ENCODE measurements at regions not wholly inside any gene's neighbourhood (a gene's known extent, or its start where the extent isn't known, plus 50 kb on each side); places are given as distances from the start of the nearest gene placed in this dataset.

GRCh38 chr1:14137411-14138134, 437.6 kb downstream of the PRDM2 start:
- 84% methylated on average over 5 of the region's 6 CpGs for WGBS (ENCODE audit: insufficient coverage)
- DNase-seq (no peak), ATAC-seq (no peak)
- no peak overlapping the region for H3K4me3 ChIP-seq (ENCODE audit: low read length)
- no peaks in the 10 kb centered on the region for H3K36me3 Mint-ChIP-seq
- TF ChIP-seq, protein P1, sequence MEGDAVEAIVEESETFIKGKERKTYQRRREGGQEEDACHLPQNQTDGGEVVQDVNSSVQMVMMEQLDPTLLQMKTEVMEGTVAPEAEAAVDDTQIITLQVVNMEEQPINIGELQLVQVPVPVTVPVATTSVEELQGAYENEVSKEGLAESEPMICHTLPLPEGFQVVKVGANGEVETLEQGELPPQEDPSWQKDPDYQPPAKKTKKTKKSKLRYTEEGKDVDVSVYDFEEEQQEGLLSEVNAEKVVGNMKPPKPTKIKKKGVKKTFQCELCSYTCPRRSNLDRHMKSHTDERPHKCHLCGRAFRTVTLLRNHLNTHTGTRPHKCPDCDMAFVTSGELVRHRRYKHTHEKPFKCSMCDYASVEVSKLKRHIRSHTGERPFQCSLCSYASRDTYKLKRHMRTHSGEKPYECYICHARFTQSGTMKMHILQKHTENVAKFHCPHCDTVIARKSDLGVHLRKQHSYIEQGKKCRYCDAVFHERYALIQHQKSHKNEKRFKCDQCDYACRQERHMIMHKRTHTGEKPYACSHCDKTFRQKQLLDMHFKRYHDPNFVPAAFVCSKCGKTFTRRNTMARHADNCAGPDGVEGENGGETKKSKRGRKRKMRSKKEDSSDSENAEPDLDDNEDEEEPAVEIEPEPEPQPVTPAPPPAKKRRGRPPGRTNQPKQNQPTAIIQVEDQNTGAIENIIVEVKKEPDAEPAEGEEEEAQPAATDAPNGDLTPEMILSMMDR (IDR thresholded peaks at IDR 0.05) = no peak
- H3K4me1 ChIP-seq (ENCODE audit: control insufficient read depth, insufficient read depth, low read length) = no peaks in the 10 kb centered on the region
- H3K4me1 Mint-ChIP-seq = no peaks in the 10 kb centered on the region
- H3K27me3 ChIP-seq (ENCODE audit: control insufficient read depth, insufficient read depth, low read length) = no peaks in the 10 kb centered on the region
- H3K9me3 ChIP-seq (ENCODE audit: control insufficient read depth, insufficient read depth, low read length) = no peaks in the 10 kb centered on the region
- H3K9me3 Mint-ChIP-seq = no peaks in the 10 kb centered on the region
- H3K27me3 Mint-ChIP-seq (ENCODE audit: low read depth in 2 of 2) = peaks cover 0 to 3% of the 10 kb centered on the region in 2 donors
- no peaks in the 10 kb centered on the region for H3K36me3 ChIP-seq (ENCODE audit: control insufficient read depth, insufficient read depth, low read length)
- no peak overlapping the region for H3K4me3 Mint-ChIP-seq
- intact Hi-C loops (cut with micrococcal nuclease) = no loop called here
- no peak overlapping the region for H3K27ac ChIP-seq (ENCODE audit: low read length)
- H3K27ac Mint-ChIP-seq = no peak overlapping the region

DNA sequence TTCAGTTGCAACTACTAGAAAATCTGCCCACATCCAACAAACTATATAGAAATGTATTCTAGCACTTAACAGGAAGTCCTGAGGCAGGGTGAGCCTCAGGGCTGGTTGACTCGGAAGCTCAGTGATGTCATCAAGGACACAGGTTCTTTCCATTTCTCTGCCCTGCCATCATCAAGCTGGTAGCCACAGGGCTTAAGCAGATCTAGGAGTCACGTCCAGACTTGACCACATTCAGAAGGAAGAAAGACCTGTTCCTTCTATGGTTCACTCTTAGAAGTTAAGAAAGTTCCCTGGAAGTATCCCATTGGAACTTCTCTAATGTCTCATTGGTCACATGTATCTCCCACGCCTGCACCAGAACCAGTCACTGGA, 438.1 kb downstream of the PRDM2 start:
- H3K36me3 Mint-ChIP-seq = no peaks in the 10 kb centered on the region

DNA sequence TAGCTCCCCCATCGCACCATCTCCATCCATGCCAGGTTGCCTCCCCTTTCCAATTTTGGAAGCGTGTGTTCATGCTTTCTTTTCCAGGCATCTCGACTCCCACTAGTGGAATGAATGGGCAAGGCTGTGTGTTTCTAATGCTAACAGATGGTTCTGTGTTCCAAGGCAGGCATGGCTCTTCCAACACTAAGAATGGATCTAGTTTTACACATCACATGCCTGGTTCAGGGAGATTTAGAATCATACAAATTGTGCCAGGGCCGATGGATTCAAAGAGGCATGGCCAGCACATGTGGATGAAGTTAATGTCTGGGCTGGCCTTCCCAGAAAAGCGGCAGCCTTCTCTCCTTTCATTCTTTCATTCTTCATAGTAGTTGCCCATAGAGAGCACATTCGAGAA, 438.7 kb downstream of the PRDM2 start:
- H3K36me3 ChIP-seq (ENCODE audit: control insufficient read depth, insufficient read depth, low read length) = no peaks in the 10 kb centered on the region
- DNase-seq (no peak), ATAC-seq (no peak)
- no peaks in the 10 kb centered on the region for H3K27me3 ChIP-seq (ENCODE audit: control insufficient read depth, insufficient read depth, low read length)
- no peaks in the 10 kb centered on the region for H3K4me1 ChIP-seq (ENCODE audit: control insufficient read depth, insufficient read depth, low read length)
- Mint-ChIP-seq H3K27ac (no peak overlapping the region), H3K27me3 (ENCODE audit: low read depth in 2 of 2) (no peaks in the 10 kb centered on the region), H3K9me3 (no peaks in the 10 kb centered on the region), H3K4me1 (no peaks in the 10 kb centered on the region), H3K4me3 (no peak overlapping the region), H3K36me3 (no peaks in the 10 kb centered on the region)
- H3K4me3 ChIP-seq (ENCODE audit: low read length) = no peak overlapping the region
- 85% methylated on average over 5 of the region's 6 CpGs for WGBS (ENCODE audit: insufficient coverage)
- H3K9me3 ChIP-seq (ENCODE audit: control insufficient read depth, insufficient read depth, low read length) = no peaks in the 10 kb centered on the region
- TF ChIP-seq, protein P1 (IDR thresholded peaks at IDR 0.05) = no peak
- intact Hi-C loops (cut with micrococcal nuclease) = no loop called here
- no peak overlapping the region for H3K27ac ChIP-seq (ENCODE audit: low read length)

More for the DNA sequence above, 438.1 kb downstream of the PRDM2 start:
- no peak overlapping the region for H3K4me3 ChIP-seq (ENCODE audit: low read length)
- Mint-ChIP-seq H3K9me3 (no peaks in the 10 kb centered on the region), H3K4me1 (no peaks in the 10 kb centered on the region), H3K27me3 (ENCODE audit: low read depth in 2 of 2) (no peaks in the 10 kb centered on the region), H3K27ac (no peak overlapping the region), H3K4me3 (no peak overlapping the region)
- TF ChIP-seq, protein P1 (IDR thresholded peaks at IDR 0.05) = no peak
- H3K27me3 ChIP-seq (ENCODE audit: control insufficient read depth, insufficient read depth, low read length) = no peaks in the 10 kb centered on the region
- ATAC-seq (no peak), DNase-seq (no peak)
- WGBS (ENCODE audit: insufficient coverage) = 66% methylated on average over 3 of the region's 3 CpGs
- H3K4me1 ChIP-seq (ENCODE audit: control insufficient read depth, insufficient read depth, low read length) = no peaks in the 10 kb centered on the region
- H3K36me3 ChIP-seq (ENCODE audit: control insufficient read depth, insufficient read depth, low read length) = no peaks in the 10 kb centered on the region
- H3K9me3 ChIP-seq (ENCODE audit: control insufficient read depth, insufficient read depth, low read length) = no peaks in the 10 kb centered on the region
- intact Hi-C loops (cut with micrococcal nuclease) = no loop called here
- no peak overlapping the region for H3K27ac ChIP-seq (ENCODE audit: low read length)

DNA sequence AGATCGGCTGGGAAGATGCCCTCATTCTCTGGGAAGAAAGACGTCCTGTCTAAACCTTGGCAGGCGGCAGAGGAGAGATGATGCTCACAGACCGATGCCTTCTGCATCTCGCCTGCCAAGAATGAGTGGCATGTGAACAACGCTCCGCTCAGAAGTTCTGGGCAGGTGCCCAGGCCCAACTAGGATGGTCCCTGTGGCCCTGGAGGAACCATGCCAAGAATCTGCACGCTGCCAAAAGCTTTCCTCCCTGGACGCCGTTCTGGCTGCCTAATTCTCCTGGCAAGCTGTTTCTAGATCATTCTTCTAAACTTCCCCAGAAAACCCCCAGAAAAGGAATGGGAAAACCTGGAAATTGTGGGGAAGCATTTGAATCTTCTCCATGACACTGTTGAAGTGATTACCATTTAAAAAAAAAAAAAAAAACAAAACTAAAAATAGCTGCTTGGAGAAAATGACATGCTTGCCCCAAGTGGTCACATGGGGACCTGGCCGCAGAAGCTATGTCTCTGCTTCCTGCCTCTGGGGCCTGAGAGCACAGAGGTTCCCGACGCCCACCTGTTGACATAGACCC, 440.9 kb downstream of the PRDM2 start:
- Histone ChIP-seq H3K4me1 (ENCODE audit: control insufficient read depth, insufficient read depth, low read length) (no peaks in the 10 kb centered on the region), H3K9me3 (ENCODE audit: control insufficient read depth, insufficient read depth, low read length) (no peaks in the 10 kb centered on the region), H3K27ac (ENCODE audit: low read length) (no peak overlapping the region), H3K36me3 (ENCODE audit: control insufficient read depth, insufficient read depth, low read length) (no peaks in the 10 kb centered on the region), H3K27me3 (ENCODE audit: control insufficient read depth, insufficient read depth, low read length) (no peaks in the 10 kb centered on the region), H3K4me3 (ENCODE audit: low read length) (no peak overlapping the region)
- Mint-ChIP-seq H3K27me3 (ENCODE audit: low read depth in 2 of 2) (peaks cover 0 to 2% of the 10 kb centered on the region in 2 donors), H3K4me3 (no peak overlapping the region), H3K4me1 (no peaks in the 10 kb centered on the region), H3K36me3 (no peaks in the 10 kb centered on the region), H3K9me3 (no peaks in the 10 kb centered on the region), H3K27ac (no peak overlapping the region)
- DNase-seq (no peak), ATAC-seq (no peak)
- intact Hi-C loops (cut with micrococcal nuclease) = no loop called here
- TF ChIP-seq, protein P1 (IDR thresholded peaks at IDR 0.05) = no peak
- WGBS (ENCODE audit: insufficient coverage) = 90% methylated on average over 11 of the region's 13 CpGs
